ENCODE measurements at regions not wholly inside any gene's neighbourhood (a gene's known extent, or its start where the extent isn't known, plus 50 kb on each side); places are given as distances from the start of the nearest gene placed in this dataset.

- TF ChIP-seq TEAD4 (IDR thresholded peaks at IDR 0.05): no peak
- no peak for TF ChIP-seq TCF12 (IDR thresholded peaks at IDR 0.05; ENCODE audit: low read depth)
- no peak for TF ChIP-seq TAF1 (IDR thresholded peaks at IDR 0.05; ENCODE audit: low read depth)
- TF ChIP-seq YY1 (IDR thresholded peaks at IDR 0.05; ENCODE audit: low read depth): no peak
- TF ChIP-seq EGR1 (IDR thresholded peaks at IDR 0.05): no peak
- no peak for TF ChIP-seq NFIC (IDR thresholded peaks at IDR 0.05)
- no peak for TF ChIP-seq ZBTB7A (IDR thresholded peaks at IDR 0.05; ENCODE audit: low read depth)
- TF ChIP-seq FOXM1 (IDR thresholded peaks at IDR 0.05; ENCODE audit: borderline replicate concordance, low read depth): no peak
- TF ChIP-seq REST (IDR thresholded peaks at IDR 0.05; ENCODE audit: low read depth): no peak
- no peak for TF ChIP-seq RAD21 (IDR thresholded peaks at IDR 0.05; ENCODE audit: low read depth)
- no peak for TF ChIP-seq USF1 (IDR thresholded peaks at IDR 0.05)
- TF ChIP-seq CREB1 (IDR thresholded peaks at IDR 0.05; ENCODE audit: low read depth): no peak
- TF ChIP-seq EP300 (IDR thresholded peaks at IDR 0.05; ENCODE audit: borderline replicate concordance): no peak
- no peak for TF ChIP-seq CEBPB (IDR thresholded peaks at IDR 0.05)
Observed at GRCh38 chr13:68675209-68675608, 1432.4 kb upstream of the ATXN8OS start.

GRCh38 chr13:68667863-68668262 is 1437.7 kb upstream of the PCDH9 start:
- TF ChIP-seq FOXM1 (IDR thresholded peaks at IDR 0.05; ENCODE audit: borderline replicate concordance, low read depth) (no peak), RAD21 (IDR thresholded peaks at IDR 0.05; ENCODE audit: low read depth) (no peak), USF1 (IDR thresholded peaks at IDR 0.05) (no peak), EGR1 (IDR thresholded peaks at IDR 0.05) (no peak), TAF1 (IDR thresholded peaks at IDR 0.05; ENCODE audit: low read depth) (no peak)

- TF ChIP-seq RAD21 (IDR thresholded peaks at IDR 0.05; ENCODE audit: low read depth): no peak
- TF ChIP-seq TAF1 (IDR thresholded peaks at IDR 0.05; ENCODE audit: low read depth): no peak
- TF ChIP-seq FOXM1 (IDR thresholded peaks at IDR 0.05; ENCODE audit: borderline replicate concordance, low read depth): no peak
- TF ChIP-seq CREB1 (IDR thresholded peaks at IDR 0.05; ENCODE audit: low read depth): no peak
- TF ChIP-seq YY1 (IDR thresholded peaks at IDR 0.05; ENCODE audit: low read depth): no peak
- no peak for TF ChIP-seq EP300 (IDR thresholded peaks at IDR 0.05; ENCODE audit: borderline replicate concordance)
- TF ChIP-seq NFIC (IDR thresholded peaks at IDR 0.05): no peak
- TF ChIP-seq MAX (IDR thresholded peaks at IDR 0.05): no peak
- no peak for TF ChIP-seq ZBTB7A (IDR thresholded peaks at IDR 0.05; ENCODE audit: low read depth)
- TF ChIP-seq USF1 (IDR thresholded peaks at IDR 0.05): no peak
- no peak for TF ChIP-seq CEBPB (IDR thresholded peaks at IDR 0.05)
- no peak for TF ChIP-seq EGR1 (IDR thresholded peaks at IDR 0.05)
- no peak for TF ChIP-seq REST (IDR thresholded peaks at IDR 0.05; ENCODE audit: low read depth)
- TF ChIP-seq TEAD4 (IDR thresholded peaks at IDR 0.05): no peak
- no peak for TF ChIP-seq TCF12 (IDR thresholded peaks at IDR 0.05; ENCODE audit: low read depth)
Observed at GRCh38 chr13:68666774-68667397, 1436.8 kb upstream of the PCDH9 start.

- TF ChIP-seq ZBTB7A (IDR thresholded peaks at IDR 0.05; ENCODE audit: low read depth) (no peak), CEBPB (IDR thresholded peaks at IDR 0.05) (no peak), TAF1 (IDR thresholded peaks at IDR 0.05; ENCODE audit: low read depth) (no peak), CREB1 (IDR thresholded peaks at IDR 0.05; ENCODE audit: low read depth) (no peak), TCF12 (IDR thresholded peaks at IDR 0.05; ENCODE audit: low read depth) (no peak), MAX (IDR thresholded peaks at IDR 0.05) (no peak), TEAD4 (IDR thresholded peaks at IDR 0.05) (no peak), USF1 (IDR thresholded peaks at IDR 0.05) (no peak), NFIC (IDR thresholded peaks at IDR 0.05) (no peak)
Observed at GRCh38 chr13:68645814-68646213, 1415.7 kb upstream of the PCDH9 start.

- TF ChIP-seq TEAD4 (IDR thresholded peaks at IDR 0.05) (no peak), MAX (IDR thresholded peaks at IDR 0.05) (no peak), FOXM1 (IDR thresholded peaks at IDR 0.05; ENCODE audit: borderline replicate concordance, low read depth) (no peak), TCF12 (IDR thresholded peaks at IDR 0.05; ENCODE audit: low read depth) (no peak), CREB1 (IDR thresholded peaks at IDR 0.05; ENCODE audit: low read depth) (no peak), EP300 (IDR thresholded peaks at IDR 0.05; ENCODE audit: borderline replicate concordance) (no peak), NFIC (IDR thresholded peaks at IDR 0.05) (no peak), REST (IDR thresholded peaks at IDR 0.05; ENCODE audit: low read depth) (no peak), ZBTB7A (IDR thresholded peaks at IDR 0.05; ENCODE audit: low read depth) (no peak), CEBPB (IDR thresholded peaks at IDR 0.05) (no peak), USF1 (IDR thresholded peaks at IDR 0.05) (no peak), YY1 (IDR thresholded peaks at IDR 0.05; ENCODE audit: low read depth) (no peak), TAF1 (IDR thresholded peaks at IDR 0.05; ENCODE audit: low read depth) (no peak), EGR1 (IDR thresholded peaks at IDR 0.05) (no peak), RAD21 (IDR thresholded peaks at IDR 0.05; ENCODE audit: low read depth) (no peak)
Observed at GRCh38 chr13:68644611-68645010, 1414.5 kb upstream of the PCDH9 start.
